ENCODE measurements at regions not wholly inside any gene's neighbourhood (a gene's known extent, or its start where the extent isn't known, plus 50 kb on each side); places are given as distances from the start of the nearest gene placed in this dataset.

- TF ChIP-seq CTCF (IDR thresholded peaks at IDR 0.05) (no peak), POLR2AphosphoS5 (IDR thresholded peaks at IDR 0.05) (no peak), POLR2A (IDR thresholded peaks at IDR 0.05) (no peak), EP300 (IDR thresholded peaks at IDR 0.05) (no peak)
These were observed 182.8 kb upstream of the ANKRD30A start for GRCh38 chr10:36942616-36943015.
